ENCODE measurements at regions not wholly inside any gene's neighbourhood (a gene's known extent, or its start where the extent isn't known, plus 50 kb on each side); places are given as distances from the start of the nearest gene placed in this dataset.

DNA sequence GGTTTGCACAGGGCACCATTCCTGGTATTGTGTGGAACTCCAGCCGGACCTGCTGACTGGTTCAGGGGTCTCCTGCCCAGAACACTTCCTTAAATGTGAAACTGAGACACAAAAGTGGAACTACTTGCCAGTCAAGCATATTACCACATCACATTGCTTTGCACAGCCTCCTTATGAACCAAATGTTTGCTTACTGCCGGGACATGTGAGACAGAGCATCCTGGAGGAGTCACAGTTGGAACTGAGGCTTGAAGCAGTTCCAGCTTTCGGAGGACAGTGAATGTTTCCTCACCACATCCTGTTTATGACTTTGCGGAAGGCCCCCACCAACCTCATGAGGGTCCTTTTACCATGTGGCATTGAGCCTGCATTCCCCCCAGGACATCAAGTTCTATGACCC, 105.8 kb upstream of the ARHGAP42 start:
- no peak for TF ChIP-seq EZH2 (IDR thresholded peaks at IDR 0.05; ENCODE audit: low read depth)
- TF ChIP-seq, protein P1, sequence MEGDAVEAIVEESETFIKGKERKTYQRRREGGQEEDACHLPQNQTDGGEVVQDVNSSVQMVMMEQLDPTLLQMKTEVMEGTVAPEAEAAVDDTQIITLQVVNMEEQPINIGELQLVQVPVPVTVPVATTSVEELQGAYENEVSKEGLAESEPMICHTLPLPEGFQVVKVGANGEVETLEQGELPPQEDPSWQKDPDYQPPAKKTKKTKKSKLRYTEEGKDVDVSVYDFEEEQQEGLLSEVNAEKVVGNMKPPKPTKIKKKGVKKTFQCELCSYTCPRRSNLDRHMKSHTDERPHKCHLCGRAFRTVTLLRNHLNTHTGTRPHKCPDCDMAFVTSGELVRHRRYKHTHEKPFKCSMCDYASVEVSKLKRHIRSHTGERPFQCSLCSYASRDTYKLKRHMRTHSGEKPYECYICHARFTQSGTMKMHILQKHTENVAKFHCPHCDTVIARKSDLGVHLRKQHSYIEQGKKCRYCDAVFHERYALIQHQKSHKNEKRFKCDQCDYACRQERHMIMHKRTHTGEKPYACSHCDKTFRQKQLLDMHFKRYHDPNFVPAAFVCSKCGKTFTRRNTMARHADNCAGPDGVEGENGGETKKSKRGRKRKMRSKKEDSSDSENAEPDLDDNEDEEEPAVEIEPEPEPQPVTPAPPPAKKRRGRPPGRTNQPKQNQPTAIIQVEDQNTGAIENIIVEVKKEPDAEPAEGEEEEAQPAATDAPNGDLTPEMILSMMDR (conservative IDR thresholded peaks at IDR 0.05): no peak
